OCI-LY1 (cell line): ENCODE measurements at regions not wholly inside any gene's neighbourhood (a gene's known extent, or its start where the extent isn't known, plus 50 kb on each side); places are given as distances from the start of the nearest gene placed in this dataset.

ENCODE experiments used
- CTCF ChIP-seq: fragments of 200-600 bp; sonication (generic), shearing (Covaris generic); IDR thresholded peaks from 2 replicates; pipeline ENCODE4 v1.5.1; 2017; ENCODE audit warnings: mild to moderate bottlenecking, antibody characterized with exemption, low read length, moderate library complexity, mixed read lengths
- EZH2 ChIP-seq: fragments of 200-600 bp; sonication (generic), shearing (Covaris generic); IDR thresholded peaks from 2 replicates; pipeline ENCODE4 v1.8.0; 2017; ENCODE audit warnings: borderline replicate concordance, mixed run types, mild to moderate bottlenecking, antibody characterized with exemption, low read length, moderate library complexity, mixed read lengths

- TF ChIP-seq CTCF (no peak), EZH2 (no peak)
Observed at GRCh38 chr10:55168343-55168742, 367.3 kb upstream of the PCDH15 start.
